GM18505 (cell line): ENCODE measurements at regions not wholly inside any gene's neighbourhood (a gene's known extent, or its start where the extent isn't known, plus 50 kb on each side); places are given as distances from the start of the nearest gene placed in this dataset.

Experiments used
- ATAC-seq: cut with Tn5 transposase; IDR thresholded peaks from one replicate; pipeline ENCODE4 v1.9.1; 2021; ENCODE audit not compliant: unreplicated experiment
- POLR2A ChIP-seq: IDR thresholded peaks from 4 replicates; pipeline ENCODE4 v1.6.1; 2011; ENCODE audit warnings: borderline replicate concordance; ENCODE audit not compliant: insufficient read depth, insufficient read length; ENCODE audit errors: extremely low read depth

DNA sequence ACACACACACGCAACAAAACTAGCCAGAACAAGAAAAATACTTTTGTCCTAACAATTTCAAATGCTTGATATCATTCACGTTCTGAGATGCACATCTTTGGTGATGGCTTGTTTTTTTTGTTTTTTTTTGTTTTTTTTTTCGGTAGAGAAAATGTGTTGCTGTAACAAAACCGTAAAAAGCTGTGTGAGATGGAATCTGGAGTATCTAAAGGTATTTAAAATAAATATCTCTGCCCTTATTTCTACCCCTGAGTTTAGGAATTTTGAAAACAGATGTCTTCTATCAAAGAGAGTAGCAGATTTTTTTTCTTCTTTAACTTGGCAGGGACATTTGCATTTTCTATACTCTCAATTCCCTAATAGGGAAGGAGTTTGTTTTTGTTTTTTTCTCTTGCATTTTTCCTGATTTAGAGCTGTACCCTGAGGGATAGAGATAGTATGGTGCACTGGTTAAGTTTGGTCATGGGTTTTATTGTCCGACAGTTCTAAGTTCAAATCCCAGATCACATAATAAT, 446.6 kb downstream of the KLF5 start:
- ATAC-seq, result no peak
- TF ChIP-seq POLR2A, result no peak

DNA sequence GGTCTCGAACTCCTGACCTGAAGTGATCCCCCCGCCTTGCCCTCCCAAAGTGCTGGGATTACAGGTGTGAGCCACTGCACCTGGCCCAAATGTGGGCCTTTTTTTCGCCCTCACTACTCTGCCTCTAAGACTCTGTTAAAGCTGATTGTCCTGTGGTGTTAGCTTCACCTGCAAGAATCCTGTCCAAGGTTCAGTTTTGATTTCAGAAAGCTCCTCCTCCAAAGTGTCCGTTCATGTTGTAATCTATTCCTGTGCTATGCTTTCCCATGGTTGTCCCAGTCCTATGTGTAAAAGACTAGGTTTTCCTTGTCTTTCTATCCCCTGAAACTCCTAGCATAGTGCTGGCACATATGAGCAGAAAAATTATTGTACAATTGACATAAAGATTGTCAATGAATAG, 440.9 kb downstream of the KLF5 start:
- ATAC-seq, result no peak
- no peak for TF ChIP-seq POLR2A

DNA sequence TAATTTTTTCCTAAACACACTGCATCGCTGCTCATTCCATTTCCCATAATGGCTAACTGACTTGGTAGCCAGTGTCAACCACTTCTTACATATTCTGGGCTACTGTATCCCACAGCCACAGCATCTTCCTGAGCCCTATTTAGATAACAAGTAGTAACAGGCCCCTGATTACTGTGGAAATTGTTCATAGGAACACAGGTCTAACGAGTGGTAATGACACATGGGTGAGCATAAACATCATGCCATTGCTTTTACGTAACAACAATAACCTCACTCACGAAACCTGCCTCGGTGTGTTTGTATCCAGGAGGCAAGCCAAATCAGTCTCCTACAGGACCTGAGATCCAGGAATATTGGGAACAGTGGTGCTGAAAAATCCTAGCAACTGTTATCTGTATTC, 438.6 kb downstream of the KLF5 start:
- TF ChIP-seq POLR2A, result no peak
- ATAC-seq, result no peak

DNA sequence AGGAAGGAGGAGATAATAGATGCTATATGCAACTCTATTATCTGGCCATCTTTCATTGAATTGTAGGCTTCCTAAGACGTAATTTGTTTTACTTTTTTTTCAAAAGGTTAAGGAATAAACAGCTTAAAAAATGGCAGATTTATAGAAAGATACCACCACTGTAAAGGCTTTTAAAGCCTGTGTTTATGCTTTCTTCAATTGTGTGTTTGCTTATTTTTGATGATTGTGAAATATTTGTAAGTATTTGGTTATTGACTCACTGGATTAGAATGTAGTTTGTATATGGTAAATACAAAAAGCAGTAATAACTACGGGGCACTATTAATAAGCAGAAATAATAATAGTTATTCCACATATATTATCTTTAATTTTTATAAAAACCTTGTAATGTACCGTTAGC, 437.9 kb downstream of the KLF5 start:
- ATAC-seq, result no peak
- TF ChIP-seq POLR2A, result no peak

DNA sequence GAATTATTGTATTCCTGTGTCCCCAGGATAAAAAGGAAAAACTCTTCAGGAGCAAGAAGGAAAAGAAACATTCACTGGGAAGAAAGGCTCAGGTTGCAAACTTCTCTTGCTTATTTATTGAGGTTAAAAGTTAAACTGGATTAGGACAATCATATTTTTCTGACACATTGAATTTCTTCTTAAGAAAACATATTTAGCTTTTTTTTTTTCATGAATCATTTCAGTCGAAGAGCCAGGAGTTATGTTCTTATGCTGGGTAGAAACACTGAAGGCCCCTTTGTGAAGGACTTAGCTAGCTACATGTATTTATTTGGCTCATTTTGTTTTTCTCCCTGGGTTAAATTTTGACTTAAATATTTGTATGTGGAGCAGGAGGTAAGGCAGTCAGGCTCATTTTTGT, 434.0 kb downstream of the KLF5 start:
- ATAC-seq, result no peak
- no peak for TF ChIP-seq POLR2A

DNA sequence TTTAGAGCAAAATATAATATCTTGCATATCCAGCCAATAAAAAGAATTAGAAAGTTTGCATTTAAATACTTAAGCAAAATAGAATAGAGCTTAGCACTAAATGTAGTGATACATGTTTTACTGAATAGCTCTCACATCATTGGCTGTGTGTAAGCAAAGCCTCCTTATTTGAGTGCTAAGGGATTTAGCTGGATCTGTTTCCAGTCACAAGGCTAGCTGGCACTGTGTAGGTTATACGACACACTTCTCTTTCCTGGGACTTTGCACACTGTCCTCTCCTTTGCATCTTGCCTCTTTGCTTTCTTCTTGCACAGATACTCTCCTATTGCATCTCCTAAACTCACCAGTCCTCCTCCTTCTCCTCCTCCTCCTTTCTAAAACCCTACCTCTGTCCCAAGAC, 423.8 kb downstream of the KLF5 start:
- ATAC-seq, result no peak
- TF ChIP-seq POLR2A, result no peak

DNA sequence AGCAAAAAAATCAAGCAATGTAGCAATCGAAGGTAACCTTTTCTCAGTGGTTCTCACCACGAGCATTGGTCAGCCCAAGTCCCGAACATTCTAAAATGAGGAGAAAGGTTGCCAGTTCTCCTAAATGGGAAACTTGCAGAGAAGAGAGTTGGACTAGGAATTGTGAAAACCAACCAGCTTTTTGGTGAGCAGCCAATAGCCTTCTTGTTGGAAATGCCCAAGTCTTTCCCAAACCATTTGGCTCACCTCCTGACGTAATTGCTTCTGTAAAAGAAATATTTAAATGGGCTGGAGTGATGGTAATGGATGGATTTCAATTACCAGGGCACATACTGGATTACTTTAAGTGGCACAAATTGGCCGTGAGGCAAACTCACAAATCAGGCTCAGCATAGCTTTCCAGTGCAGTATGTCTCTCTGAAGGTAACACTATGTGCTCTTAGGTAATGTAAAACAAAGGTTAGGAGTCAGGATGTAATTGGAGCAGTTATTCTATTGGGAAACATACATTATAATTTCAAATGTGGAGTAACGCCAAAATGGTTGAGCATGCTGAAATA, 423.2 kb downstream of the KLF5 start:
- ATAC-seq, result no peak
- TF ChIP-seq POLR2A, result no peak

DNA sequence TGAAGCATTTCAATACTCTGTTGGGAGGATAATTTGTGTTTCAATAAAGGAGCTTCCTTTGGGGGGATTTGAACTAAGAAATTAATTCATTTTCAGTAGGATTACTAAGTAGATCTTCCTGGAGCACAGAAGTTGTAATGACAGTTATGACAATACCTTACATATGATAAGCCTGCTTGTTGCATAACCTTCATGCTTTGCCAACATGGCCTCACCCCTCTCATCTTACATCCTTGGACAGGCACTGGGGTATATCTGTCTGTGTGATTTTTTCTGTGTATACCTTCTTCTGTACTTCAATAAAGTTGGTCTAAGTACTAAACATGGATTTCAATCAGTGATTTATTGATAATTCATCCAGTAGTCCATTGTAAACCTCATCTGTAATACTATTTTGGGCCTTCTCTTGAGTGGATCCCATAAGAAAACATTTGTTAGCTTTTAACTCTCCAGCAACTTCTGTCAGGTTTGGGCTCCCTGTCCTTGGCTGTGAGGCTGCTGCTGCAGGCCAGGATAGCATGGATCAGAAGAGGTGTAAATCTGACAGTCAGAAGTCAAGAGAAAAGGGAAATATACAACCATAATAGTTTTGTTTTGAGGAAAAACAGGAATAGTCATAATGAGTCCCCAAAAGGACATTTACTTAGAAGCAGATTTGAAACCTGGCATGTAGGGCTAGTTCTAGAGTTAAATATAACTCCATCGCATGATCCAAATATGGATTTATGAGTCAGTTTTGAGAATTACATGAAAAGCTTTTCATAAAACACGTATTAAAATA, 422.2 kb downstream of the KLF5 start:
- ATAC-seq, result no peak
- no peak for TF ChIP-seq POLR2A

DNA sequence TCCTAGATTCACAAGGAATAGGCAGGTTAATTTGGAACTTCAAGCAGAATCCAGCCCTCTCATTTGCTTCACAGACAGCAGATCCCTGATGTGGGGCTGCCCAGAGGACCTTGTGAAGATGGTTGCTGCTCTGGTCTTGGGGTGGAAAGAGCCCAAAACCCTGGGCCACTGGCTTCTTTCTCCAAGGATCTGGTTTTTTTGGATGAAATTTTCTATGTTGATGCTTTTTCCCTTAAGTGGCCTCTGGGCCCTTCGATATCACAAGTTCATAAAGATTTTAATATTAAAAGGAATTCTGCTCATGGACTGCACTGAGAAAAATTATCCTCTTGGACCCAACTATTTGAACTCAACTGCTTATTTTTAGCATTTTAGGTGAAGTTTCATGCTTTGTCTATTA, 421.1 kb downstream of the KLF5 start:
- ATAC-seq, result no peak

DNA sequence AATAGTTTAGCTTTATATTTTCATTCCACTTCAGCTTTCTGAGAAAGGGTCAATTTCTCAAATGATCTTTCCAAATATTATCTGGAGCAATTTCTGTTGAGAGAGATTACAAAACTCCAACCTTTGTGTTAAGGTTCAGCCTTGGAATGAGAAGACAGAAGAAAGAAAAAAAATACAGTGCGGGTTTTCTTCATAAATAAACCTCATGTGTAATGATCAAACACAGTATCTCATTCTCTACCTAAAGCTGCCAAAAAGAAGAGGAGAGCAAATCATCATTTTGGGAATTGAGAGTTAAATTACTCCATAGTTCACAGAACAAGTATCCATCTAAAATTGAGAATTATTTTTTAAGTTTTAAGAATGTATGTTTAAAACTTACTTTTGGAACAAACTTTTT, 420.5 kb downstream of the KLF5 start:
- no peak for TF ChIP-seq POLR2A
- no peak for ATAC-seq

More for the DNA sequence above, 421.1 kb downstream of the KLF5 start:
- no peak for TF ChIP-seq POLR2A

DNA sequence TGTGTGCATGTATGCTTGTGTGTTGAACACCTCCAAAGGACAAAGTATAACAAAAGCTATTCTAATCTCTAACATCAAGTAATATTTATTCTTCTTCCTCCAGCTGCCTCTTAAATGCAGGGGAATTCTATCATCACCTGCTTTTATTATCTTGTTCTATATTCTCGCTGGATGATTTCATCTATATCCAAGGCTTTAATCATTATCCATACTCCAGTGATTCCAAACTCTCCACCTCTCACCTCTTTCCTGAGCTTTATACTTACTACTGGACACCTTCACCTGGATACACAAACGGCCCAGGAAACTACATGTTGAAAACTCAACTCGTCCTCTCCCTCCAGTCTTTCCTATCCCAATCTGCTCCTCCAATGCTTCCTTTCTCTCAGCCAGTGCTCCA, 418.6 kb downstream of the KLF5 start:
- ATAC-seq, result no peak
- TF ChIP-seq POLR2A, result no peak

DNA sequence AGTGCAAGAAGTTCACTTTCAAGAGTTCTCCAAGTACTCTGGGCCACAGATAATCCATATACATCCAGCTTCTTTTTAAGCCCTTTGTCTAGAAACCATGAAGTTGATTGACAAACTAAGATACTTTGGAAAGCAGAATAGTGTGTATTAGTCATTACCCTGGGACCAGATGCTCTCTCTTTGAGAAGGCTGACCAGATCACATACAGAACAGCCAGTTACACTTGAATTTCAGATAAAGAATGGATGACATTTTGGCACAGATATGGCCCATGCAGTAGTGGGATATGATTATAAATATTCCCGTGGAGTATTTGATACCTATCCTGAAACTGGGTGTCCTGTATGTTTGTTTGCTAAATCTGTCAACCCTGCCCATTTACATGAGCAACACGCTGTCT, 414.2 kb downstream of the KLF5 start:
- no peak for ATAC-seq
- no peak for TF ChIP-seq POLR2A

DNA sequence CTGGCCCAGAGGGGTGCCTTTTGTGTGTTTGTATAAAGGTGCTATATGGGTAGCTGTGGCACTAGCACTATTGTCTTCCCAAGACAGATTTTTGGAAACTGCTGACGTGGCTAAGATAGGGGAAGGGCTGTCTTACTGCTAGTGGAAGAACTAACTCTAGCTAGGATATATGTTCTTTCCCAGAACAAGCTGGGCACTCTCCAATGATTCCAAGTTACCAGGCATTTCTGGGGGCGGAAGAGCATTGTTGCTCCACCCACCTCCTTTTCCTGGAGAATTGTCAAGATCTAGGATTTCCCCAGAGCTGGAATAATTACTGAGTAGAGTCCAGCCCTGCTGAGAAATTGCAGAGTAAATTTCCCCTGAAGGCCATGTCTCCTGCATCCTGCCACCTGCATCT, 408.3 kb downstream of the KLF5 start:
- ATAC-seq, result no peak
- no peak for TF ChIP-seq POLR2A

DNA sequence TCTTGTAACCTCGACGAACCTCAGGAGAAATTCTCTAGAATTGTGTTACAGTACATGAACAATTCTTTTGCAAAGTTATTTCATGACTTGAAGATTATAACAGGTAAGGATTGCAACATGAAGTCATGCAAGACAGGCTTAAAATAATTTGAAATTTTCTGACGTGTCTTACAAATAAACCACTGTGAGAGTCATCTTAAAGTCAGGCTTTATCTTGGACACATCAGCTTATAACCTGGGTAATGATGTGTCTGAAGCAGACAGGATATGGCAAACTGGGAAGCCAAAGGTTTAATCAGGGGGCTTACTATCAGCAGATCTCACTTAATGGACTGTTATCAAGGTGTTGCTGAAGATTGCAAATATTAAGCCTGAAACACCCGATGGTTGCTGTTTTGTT, 407.8 kb downstream of the KLF5 start:
- ATAC-seq, result no peak

More for the DNA sequence above, 407.8 kb downstream of the KLF5 start:
- TF ChIP-seq POLR2A, result no peak
